ENCODE measurements at regions not wholly inside any gene's neighbourhood (a gene's known extent, or its start where the extent isn't known, plus 50 kb on each side); places are given as distances from the start of the nearest gene placed in this dataset.

DNA sequence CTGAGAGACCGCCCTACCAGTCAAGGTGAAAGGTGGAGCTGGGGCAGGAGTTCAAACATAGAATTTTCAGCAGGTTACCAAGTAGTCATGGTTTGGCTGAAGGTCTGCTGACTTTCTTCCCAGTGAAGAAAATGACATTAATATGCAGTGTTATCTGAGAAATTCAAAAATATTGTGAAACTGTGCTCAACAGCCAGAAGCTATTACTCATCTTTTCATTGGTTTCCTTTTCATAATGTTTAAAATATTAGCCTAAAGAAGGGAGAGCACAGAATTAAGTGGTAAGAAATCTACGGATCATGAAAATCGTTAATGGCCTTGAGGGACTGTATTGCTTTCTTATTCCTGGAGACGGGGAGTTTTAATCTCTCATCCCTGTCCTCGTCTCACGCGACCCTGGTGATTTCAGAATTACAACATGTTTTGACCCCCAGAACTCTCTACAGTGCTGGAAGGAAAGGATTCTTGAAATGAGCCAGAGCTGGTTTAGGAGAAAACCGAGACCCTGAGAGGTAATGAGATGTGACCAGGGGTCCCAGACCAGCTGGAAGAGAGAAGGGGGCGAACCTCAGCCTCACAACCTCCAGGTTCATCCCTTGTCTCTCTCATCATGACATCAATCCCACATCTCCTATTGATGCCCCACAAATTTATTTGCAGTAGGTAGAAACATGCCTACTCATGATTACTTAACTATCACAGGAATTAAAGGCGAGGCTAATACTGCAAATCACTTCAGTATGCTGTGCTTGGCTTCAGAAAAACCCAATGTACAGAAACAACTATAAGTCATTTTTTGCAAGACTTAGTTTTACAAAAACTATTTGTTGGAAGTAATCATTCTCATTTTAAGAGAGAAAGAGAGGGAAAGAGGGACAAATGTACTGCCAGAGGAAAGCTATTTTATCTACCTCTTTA is 209.5 kb downstream of the FNDC1 start:
- no peaks in the 10 kb centered on the region for H3K9me3 ChIP-seq
- no peak overlapping the region for H3K4me3 ChIP-seq
- no peaks in the 10 kb centered on the region for H3K4me1 ChIP-seq
- intact Hi-C loops (cut with DNase I; ENCODE audit: low total_unique reads) = no loop called here
- no peaks in the 10 kb centered on the region for H3K36me3 ChIP-seq
- TF ChIP-seq POLR2A (IDR thresholded peaks at IDR 0.05) = no peak
- TF ChIP-seq, protein P1, sequence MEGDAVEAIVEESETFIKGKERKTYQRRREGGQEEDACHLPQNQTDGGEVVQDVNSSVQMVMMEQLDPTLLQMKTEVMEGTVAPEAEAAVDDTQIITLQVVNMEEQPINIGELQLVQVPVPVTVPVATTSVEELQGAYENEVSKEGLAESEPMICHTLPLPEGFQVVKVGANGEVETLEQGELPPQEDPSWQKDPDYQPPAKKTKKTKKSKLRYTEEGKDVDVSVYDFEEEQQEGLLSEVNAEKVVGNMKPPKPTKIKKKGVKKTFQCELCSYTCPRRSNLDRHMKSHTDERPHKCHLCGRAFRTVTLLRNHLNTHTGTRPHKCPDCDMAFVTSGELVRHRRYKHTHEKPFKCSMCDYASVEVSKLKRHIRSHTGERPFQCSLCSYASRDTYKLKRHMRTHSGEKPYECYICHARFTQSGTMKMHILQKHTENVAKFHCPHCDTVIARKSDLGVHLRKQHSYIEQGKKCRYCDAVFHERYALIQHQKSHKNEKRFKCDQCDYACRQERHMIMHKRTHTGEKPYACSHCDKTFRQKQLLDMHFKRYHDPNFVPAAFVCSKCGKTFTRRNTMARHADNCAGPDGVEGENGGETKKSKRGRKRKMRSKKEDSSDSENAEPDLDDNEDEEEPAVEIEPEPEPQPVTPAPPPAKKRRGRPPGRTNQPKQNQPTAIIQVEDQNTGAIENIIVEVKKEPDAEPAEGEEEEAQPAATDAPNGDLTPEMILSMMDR (IDR thresholded peaks at IDR 0.05) = no peak
- H3K27ac ChIP-seq = peak overlapping the region in 1 of 2 donors; percentile 8
- H3K27me3 ChIP-seq = no peaks in the 10 kb centered on the region
- DNase-seq = no peak

- no peak for TF ChIP-seq POLR2A (IDR thresholded peaks at IDR 0.05)
- TF ChIP-seq, protein P1 (IDR thresholded peaks at IDR 0.05) = no peak
- H3K27ac ChIP-seq = no peak overlapping the region
Observed at GRCh38 chr6:159376516-159377158, 207.4 kb downstream of the FNDC1 start.

DNA sequence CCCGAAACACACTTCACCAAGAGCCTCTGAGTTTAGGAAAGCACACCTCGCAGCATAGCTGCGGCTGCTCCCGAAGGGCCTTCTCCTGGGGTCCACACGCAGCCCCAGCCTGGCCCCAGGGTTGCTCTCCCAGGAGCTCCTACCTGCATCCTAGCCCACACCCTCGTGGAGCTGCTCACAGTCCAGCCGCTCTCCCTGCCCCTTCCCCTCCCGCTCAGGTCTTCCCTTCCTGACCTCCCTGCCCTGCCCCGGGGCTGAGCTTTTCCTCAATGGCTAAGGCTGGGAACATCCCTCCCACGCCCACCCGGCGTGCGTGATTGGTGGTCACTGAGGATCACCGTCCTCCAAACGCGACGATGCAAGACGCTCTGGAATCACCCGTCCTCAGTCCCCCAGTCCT is 205.8 kb downstream of the FNDC1 start:
- no peaks in the 10 kb centered on the region for H3K27me3 ChIP-seq
- no peaks in the 10 kb centered on the region for H3K9me3 ChIP-seq
- no peak for DNase-seq
- H3K36me3 ChIP-seq = no peaks in the 10 kb centered on the region
- no peak overlapping the region for H3K4me3 ChIP-seq
- intact Hi-C loops (cut with DNase I; ENCODE audit: low total_unique reads) = no loop called here
- no peaks in the 10 kb centered on the region for H3K4me1 ChIP-seq
- TF ChIP-seq POLR2A (IDR thresholded peaks at IDR 0.05) = no peak
- TF ChIP-seq, protein P1 (IDR thresholded peaks at IDR 0.05) = no peak
- no peak overlapping the region for H3K27ac ChIP-seq

More at GRCh38 chr6:159376516-159377158, 207.4 kb downstream of the FNDC1 start:
- no peaks in the 10 kb centered on the region for H3K36me3 ChIP-seq
- H3K4me3 ChIP-seq = no peak overlapping the region
- no peaks in the 10 kb centered on the region for H3K4me1 ChIP-seq
- DNase-seq = no peak
- intact Hi-C loops (cut with DNase I; ENCODE audit: low total_unique reads) = no loop called here
- H3K9me3 ChIP-seq = no peaks in the 10 kb centered on the region
- no peaks in the 10 kb centered on the region for H3K27me3 ChIP-seq

GRCh38 chr6:159373670-159374069 is 204.5 kb downstream of the FNDC1 start:
- TF ChIP-seq, protein P1 (IDR thresholded peaks at IDR 0.05) = no peak
- no peak for TF ChIP-seq POLR2A (IDR thresholded peaks at IDR 0.05)
- Histone ChIP-seq H3K27ac (no peak overlapping the region), H3K9me3 (peaks cover 0 to 4% of the 10 kb centered on the region in 2 donors), H3K27me3 (no peaks in the 10 kb centered on the region), H3K36me3 (no peaks in the 10 kb centered on the region), H3K4me3 (no peak overlapping the region), H3K4me1 (no peaks in the 10 kb centered on the region)
- intact Hi-C loops (cut with DNase I; ENCODE audit: low total_unique reads) = no loop called here
- DNase-seq = no peak

GRCh38 chr6:159372333-159372732 is 203.1 kb downstream of the FNDC1 start:
- no peak for TF ChIP-seq POLR2A (IDR thresholded peaks at IDR 0.05)
- TF ChIP-seq, protein P1 (IDR thresholded peaks at IDR 0.05) = no peak
- Histone ChIP-seq H3K27me3 (no peaks in the 10 kb centered on the region), H3K27ac (no peak overlapping the region), H3K36me3 (no peaks in the 10 kb centered on the region), H3K4me1 (no peaks in the 10 kb centered on the region), H3K4me3 (no peak overlapping the region), H3K9me3 (peaks cover 0 to 4% of the 10 kb centered on the region in 2 donors)
- intact Hi-C loops (cut with DNase I; ENCODE audit: low total_unique reads) = no loop called here
- no peak for DNase-seq
